Natural killer cell (primary cell): ENCODE measurements at regions not wholly inside any gene's neighbourhood (a gene's known extent, or its start where the extent isn't known, plus 50 kb on each side); places are given as distances from the start of the nearest gene placed in this dataset.

Source experiments
- ATAC-seq, 3 donors: fragments of 150-1000 bp in 2 of 3; fragments of 200-7000 bp in 1 of 3; cut with Tn5 transposase; 1 replicate in 1 of 3; 2 replicates in 2 of 3; pipeline ENCODE4 v1.10.0; 2021; ENCODE audit warnings: mild to moderate bottlenecking in 2 of 3, moderate library complexity in 2 of 3
- DNase-seq, 2 donors: peaks; one replicate each; pipeline versions ENCODE4 v3.0.0 to v3.0.0-alpha.2; 2013 to 2021; ENCODE audit warnings: mixed read lengths in 1 of 2
- H3K27ac ChIP-seq: one replicate; pipeline ENCODE4 v1.5.1; 2013; ENCODE audit warnings: mild to moderate bottlenecking, low read length
- H3K27me3 ChIP-seq: one replicate; pipeline ENCODE4 v1.6.1; 2013; ENCODE audit warnings: low read length; ENCODE audit not compliant: control insufficient read depth, insufficient read depth
- H3K36me3 ChIP-seq: one replicate; pipeline ENCODE4 v1.6.1; 2013; ENCODE audit warnings: low read length; ENCODE audit not compliant: control insufficient read depth, insufficient read depth
- H3K4me1 ChIP-seq: one replicate; pipeline ENCODE4 v1.6.1; 2013; ENCODE audit warnings: low read length; ENCODE audit not compliant: control insufficient read depth, insufficient read depth
- H3K4me3 ChIP-seq: one replicate; pipeline ENCODE4 v1.5.1; 2013; ENCODE audit warnings: low read length
- H3K9me3 ChIP-seq: one replicate; pipeline ENCODE4 v1.6.1; 2013; ENCODE audit warnings: low read length; ENCODE audit not compliant: control insufficient read depth, insufficient read depth
- H3K27ac Mint-ChIP-seq, 2 donors: one replicate each; pipeline ENCODE4 v1.8.0; 2022; ENCODE audit warnings: mild to moderate bottlenecking in 2 of 2, mixed read lengths in 2 of 2, moderate library complexity in 1 of 2
- H3K27me3 Mint-ChIP-seq, 2 donors: one replicate each; pipeline ENCODE4 v1.8.0; 2022; ENCODE audit warnings: low read depth in 2 of 2, mixed read lengths in 2 of 2
- H3K36me3 Mint-ChIP-seq: one replicate; pipeline ENCODE4 v1.8.0; 2022; ENCODE audit warnings: mixed read lengths
- H3K4me1 Mint-ChIP-seq, 2 donors: one replicate each; pipeline ENCODE4 v1.8.0; 2022; ENCODE audit warnings: mixed read lengths in 2 of 2
- H3K4me3 Mint-ChIP-seq: one replicate; pipeline ENCODE4 v1.8.0; 2022; ENCODE audit warnings: mild to moderate bottlenecking, moderate library complexity, mixed read lengths
- H3K9me3 Mint-ChIP-seq, 2 donors: one replicate each; pipeline ENCODE4 v1.8.0; 2022; ENCODE audit warnings: mixed read lengths in 2 of 2
- CTCF ChIP-seq: fragments of 200-600 bp; IDR thresholded peaks from one replicate; pipeline ENCODE4 v1.8.0; 2022; ENCODE audit warnings: antibody characterized with exemption
- WGBS: methylation state at CpG from one replicate; pipeline ENCODE4 v1.1.7; 2013; ENCODE audit warnings: missing lambda C conversion rate; ENCODE audit not compliant: insufficient coverage; 5-methylcytosine and 5-hydroxymethylcytosine counted together
- intact Hi-C: fragments of 100-400 bp; cut with micrococcal nuclease; formaldehyde crosslinking; loops from one replicate; pipeline ENCODE4 v1.14.2; 2022

- Histone ChIP-seq H3K27ac (no peak overlapping the region), H3K9me3 (no peaks in the 10 kb centered on the region), H3K27me3 (no peaks in the 10 kb centered on the region), H3K4me3 (no peak overlapping the region), H3K36me3 (no peaks in the 10 kb centered on the region), H3K4me1 (no peaks in the 10 kb centered on the region)
- intact Hi-C loops = no loop called here
- H3K27me3 Mint-ChIP-seq = peaks cover 0 to 9% of the 10 kb centered on the region in 2 donors
- DNase-seq = no peak
- no peak for TF ChIP-seq CTCF
- H3K36me3 Mint-ChIP-seq = no peaks in the 10 kb centered on the region
- no peaks in the 10 kb centered on the region for H3K4me1 Mint-ChIP-seq
- ATAC-seq = no peak
- WGBS = 75% methylated on average over 1 of the region's 1 CpG
- no peaks in the 10 kb centered on the region for H3K9me3 Mint-ChIP-seq
- H3K4me3 Mint-ChIP-seq = no peak overlapping the region
- H3K27ac Mint-ChIP-seq = no peak overlapping the region
Measured at GRCh38 chr11:130604606-130605005, 156.2 kb downstream of the ADAMTS15 start.

- no peaks in the 10 kb centered on the region for H3K36me3 ChIP-seq
- DNase-seq (no peak), ATAC-seq (no peak)
- H3K4me1 ChIP-seq = no peaks in the 10 kb centered on the region
- H3K27ac ChIP-seq = no peak overlapping the region
- no peaks in the 10 kb centered on the region for H3K9me3 Mint-ChIP-seq
- no peak for TF ChIP-seq CTCF
- H3K4me1 Mint-ChIP-seq = no peaks in the 10 kb centered on the region
- no peak overlapping the region for H3K27ac Mint-ChIP-seq
- H3K27me3 Mint-ChIP-seq = peaks cover 0 to 9% of the 10 kb centered on the region in 2 donors
- intact Hi-C loops = no loop called here
- no peaks in the 10 kb centered on the region for H3K9me3 ChIP-seq
- H3K4me3 ChIP-seq = no peak overlapping the region
- H3K27me3 ChIP-seq = no peaks in the 10 kb centered on the region
- WGBS = 86% methylated on average over 4 of the region's 4 CpGs
- no peak overlapping the region for H3K4me3 Mint-ChIP-seq
- H3K36me3 Mint-ChIP-seq = no peaks in the 10 kb centered on the region
Measured at GRCh38 chr11:130606178-130606577, 157.7 kb downstream of the ADAMTS15 start.

DNA sequence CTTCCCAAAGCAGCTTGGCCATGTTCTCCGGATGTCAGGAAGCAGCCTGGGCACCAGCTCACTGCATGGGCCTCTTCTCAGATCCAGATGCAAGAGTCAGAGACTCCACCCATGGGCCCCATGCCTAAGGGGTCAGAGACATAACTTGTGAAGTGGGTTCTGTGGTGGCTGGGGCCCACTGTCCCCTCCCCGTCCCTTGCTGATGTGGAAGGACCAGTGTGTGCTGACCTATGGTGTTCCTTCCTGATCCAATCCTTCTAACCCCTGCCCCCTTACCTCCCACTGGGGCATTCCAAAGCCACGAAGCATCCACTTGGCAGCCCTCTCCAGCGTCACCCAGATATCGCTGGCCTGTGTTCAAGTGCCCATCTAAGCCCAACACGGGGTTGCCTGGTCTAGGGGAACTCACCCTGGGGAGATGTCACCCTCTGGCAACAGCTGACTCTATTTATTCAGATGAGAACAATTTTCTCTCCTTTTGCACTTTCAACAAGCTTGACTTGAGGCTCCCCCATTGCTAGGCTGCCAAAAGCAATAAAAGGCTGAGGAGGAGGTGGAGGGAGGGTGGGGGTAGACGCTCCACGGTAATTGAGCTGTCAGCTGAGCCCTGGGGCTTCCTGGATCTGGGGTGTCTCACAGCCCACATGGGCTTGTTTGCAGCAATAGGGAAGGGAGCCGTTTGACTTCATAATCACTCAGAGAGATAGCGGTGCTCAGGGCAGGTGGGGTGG lies 158.5 kb downstream of the ADAMTS15 start:
- WGBS = 73% methylated on average over 10 of the region's 10 CpGs
- no peaks in the 10 kb centered on the region for H3K4me1 ChIP-seq
- H3K27ac Mint-ChIP-seq = no peak overlapping the region
- H3K27me3 Mint-ChIP-seq = peaks cover 0 to 9% of the 10 kb centered on the region in 2 donors
- no peaks in the 10 kb centered on the region for H3K9me3 ChIP-seq
- TF ChIP-seq CTCF = no peak
- H3K27ac ChIP-seq = no peak overlapping the region
- H3K27me3 ChIP-seq = no peaks in the 10 kb centered on the region
- H3K4me3 Mint-ChIP-seq = no peak overlapping the region
- H3K36me3 ChIP-seq = no peaks in the 10 kb centered on the region
- ATAC-seq = no peak
- no peak for DNase-seq
- no peaks in the 10 kb centered on the region for H3K36me3 Mint-ChIP-seq
- H3K9me3 Mint-ChIP-seq = no peaks in the 10 kb centered on the region
- no peak overlapping the region for H3K4me3 ChIP-seq
- intact Hi-C loops = no loop called here
- H3K4me1 Mint-ChIP-seq = no peaks in the 10 kb centered on the region

DNA sequence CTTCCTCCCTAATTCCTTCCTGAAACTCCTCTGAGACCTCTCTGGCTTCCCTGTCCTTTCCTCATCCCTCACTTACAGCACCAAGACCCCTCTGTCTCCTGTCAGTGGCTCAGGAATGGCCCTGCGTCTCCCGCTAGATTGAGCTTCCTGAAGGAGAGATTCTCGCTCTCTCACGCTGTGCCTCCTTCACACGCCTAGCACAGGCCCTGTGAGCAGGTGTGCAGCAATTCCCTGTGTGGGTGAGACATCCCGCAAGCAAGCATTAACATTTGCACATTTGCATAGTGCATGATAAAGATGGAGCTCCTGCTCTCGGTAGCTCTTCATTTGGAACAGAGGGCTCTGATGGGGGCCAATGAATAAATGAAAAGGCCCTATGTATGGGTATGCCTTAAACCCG lies 159.8 kb downstream of the ADAMTS15 start:
- H3K9me3 ChIP-seq = no peaks in the 10 kb centered on the region
- H3K4me3 ChIP-seq = no peak overlapping the region
- intact Hi-C loops = no loop called here
- Mint-ChIP-seq H3K27ac (no peak overlapping the region), H3K27me3 (peaks cover 0 to 9% of the 10 kb centered on the region in 2 donors), H3K4me3 (no peak overlapping the region), H3K36me3 (no peaks in the 10 kb centered on the region), H3K9me3 (no peaks in the 10 kb centered on the region), H3K4me1 (no peaks in the 10 kb centered on the region)
- no peak for ATAC-seq
- no peaks in the 10 kb centered on the region for H3K36me3 ChIP-seq
- no peak overlapping the region for H3K27ac ChIP-seq
- 88% methylated on average over 8 of the region's 8 CpGs for WGBS
- DNase-seq = no peak
- no peak for TF ChIP-seq CTCF
- H3K27me3 ChIP-seq = no peaks in the 10 kb centered on the region
- no peaks in the 10 kb centered on the region for H3K4me1 ChIP-seq
